ENCODE measurements at regions not wholly inside any gene's neighbourhood (a gene's known extent, or its start where the extent isn't known, plus 50 kb on each side); places are given as distances from the start of the nearest gene placed in this dataset.

- Mint-ChIP-seq H3K4me3 (ENCODE audit: unreplicated experiment) (no peak overlapping the region), H3K36me3 (ENCODE audit: unreplicated experiment) (no peaks in the 10 kb centered on the region), H3K27ac (ENCODE audit: unreplicated experiment) (no peak overlapping the region), H3K4me1 (ENCODE audit: low read depth, unreplicated experiment) (peaks cover 3% of the 10 kb centered on the region), H3K9me3 (ENCODE audit: unreplicated experiment) (no peaks in the 10 kb centered on the region), H3K27me3 (ENCODE audit: unreplicated experiment) (no peaks in the 10 kb centered on the region)
- no peak for DNase-seq
- TF ChIP-seq CTCF (IDR thresholded peaks at IDR 0.05; ENCODE audit: partially characterized antibody, unreplicated experiment) = no peak
Observed at GRCh38 chr6:141347086-141347485, 785.6 kb upstream of the GJE1 start.

- no peak for DNase-seq
- H3K27ac Mint-ChIP-seq (ENCODE audit: unreplicated experiment) = no peak overlapping the region
- no peaks in the 10 kb centered on the region for H3K27me3 Mint-ChIP-seq (ENCODE audit: unreplicated experiment)
- peaks cover 3% of the 10 kb centered on the region for H3K4me1 Mint-ChIP-seq (ENCODE audit: low read depth, unreplicated experiment)
- no peaks in the 10 kb centered on the region for H3K9me3 Mint-ChIP-seq (ENCODE audit: unreplicated experiment)
- no peak for TF ChIP-seq CTCF (IDR thresholded peaks at IDR 0.05; ENCODE audit: partially characterized antibody, unreplicated experiment)
- H3K4me3 Mint-ChIP-seq (ENCODE audit: unreplicated experiment) = no peak overlapping the region
- H3K36me3 Mint-ChIP-seq (ENCODE audit: unreplicated experiment) = no peaks in the 10 kb centered on the region
Observed at GRCh38 chr6:141346535-141346934, 786.2 kb upstream of the GJE1 start.

GRCh38 chr6:141337191-141337590, 795.5 kb upstream of the GJE1 start:
- H3K4me1 Mint-ChIP-seq (ENCODE audit: low read depth, unreplicated experiment) = peaks cover 7% of the 10 kb centered on the region
- H3K36me3 Mint-ChIP-seq (ENCODE audit: unreplicated experiment) = no peaks in the 10 kb centered on the region
- no peak overlapping the region for H3K4me3 Mint-ChIP-seq (ENCODE audit: unreplicated experiment)
- H3K27ac Mint-ChIP-seq (ENCODE audit: unreplicated experiment) = no peak overlapping the region
- DNase-seq = no peak
- H3K27me3 Mint-ChIP-seq (ENCODE audit: unreplicated experiment) = no peaks in the 10 kb centered on the region
- no peak for TF ChIP-seq CTCF (IDR thresholded peaks at IDR 0.05; ENCODE audit: partially characterized antibody, unreplicated experiment)
- H3K9me3 Mint-ChIP-seq (ENCODE audit: unreplicated experiment) = no peaks in the 10 kb centered on the region

GRCh38 chr6:141335477-141336273, 797.0 kb upstream of the GJE1 start:
- H3K27me3 Mint-ChIP-seq (ENCODE audit: unreplicated experiment) = no peaks in the 10 kb centered on the region
- TF ChIP-seq CTCF (IDR thresholded peaks at IDR 0.05; ENCODE audit: partially characterized antibody, unreplicated experiment) = no peak
- no peaks in the 10 kb centered on the region for H3K9me3 Mint-ChIP-seq (ENCODE audit: unreplicated experiment)
- no peak overlapping the region for H3K4me3 Mint-ChIP-seq (ENCODE audit: unreplicated experiment)
- no peaks in the 10 kb centered on the region for H3K36me3 Mint-ChIP-seq (ENCODE audit: unreplicated experiment)
- DNase-seq = no peak
- H3K27ac Mint-ChIP-seq (ENCODE audit: unreplicated experiment) = no peak overlapping the region
- H3K4me1 Mint-ChIP-seq (ENCODE audit: low read depth, unreplicated experiment) = peaks cover 7% of the 10 kb centered on the region

GRCh38 chr6:141326925-141327324, 805.8 kb upstream of the GJE1 start:
- H3K36me3 Mint-ChIP-seq (ENCODE audit: unreplicated experiment) = no peaks in the 10 kb centered on the region
- H3K9me3 Mint-ChIP-seq (ENCODE audit: unreplicated experiment) = no peaks in the 10 kb centered on the region
- no peak overlapping the region for H3K4me3 Mint-ChIP-seq (ENCODE audit: unreplicated experiment)
- no peak for TF ChIP-seq CTCF (IDR thresholded peaks at IDR 0.05; ENCODE audit: partially characterized antibody, unreplicated experiment)
- DNase-seq = no peak
- no peak overlapping the region for H3K27ac Mint-ChIP-seq (ENCODE audit: unreplicated experiment)
- no peaks in the 10 kb centered on the region for H3K27me3 Mint-ChIP-seq (ENCODE audit: unreplicated experiment)
- no peaks in the 10 kb centered on the region for H3K4me1 Mint-ChIP-seq (ENCODE audit: low read depth, unreplicated experiment)

Data from glutamatergic neuron (in vitro differentiated cells).